Endothelial cell of umbilical vein (primary cell): ENCODE measurements at regions not wholly inside any gene's neighbourhood (a gene's known extent, or its start where the extent isn't known, plus 50 kb on each side); places are given as distances from the start of the nearest gene placed in this dataset.

ENCODE experiments used
- BruUV-seq: library from RNA; stranded (reverse); fragments of 400-500 nt; replicated peaks from 2 replicates; lab custom pipeline; 2021; lab: Mats Ljungman, UMichigan
- CTCF ChIA-PET: fragments of 300-600, 350-600 bp; sonication (Branson Sonifier 250); formaldehyde crosslinking; loops from one replicate; lab custom pipeline; 2021; ENCODE audit warnings: antibody characterized with exemption, inconsistent platforms; lab: Charles Lee
- POLR2A ChIA-PET: fragments of 300-600, 350-600 bp; sonication (Branson Sonifier 250); formaldehyde crosslinking; loops from one replicate; lab custom pipeline; 2021; ENCODE audit warnings: antibody characterized with exemption, inconsistent platforms; lab: Charles Lee
- DNase-seq: peaks from one replicate; pipeline ENCODE4 v3.0.0-alpha.2; 2011; ENCODE audit warnings: low read depth, low spot score
- FAIRE-seq: peaks from 2 replicates; lab custom pipeline; 2011; peaks lifted over from hg19 to GRCh38; lab: Jason Lieb, UNC
- H2AFZ ChIP-seq: 2 replicates; pipeline ENCODE4 v1.6.0; 2012; ENCODE audit warnings: low read depth, low read length, control low read depth, inconsistent platforms
- H3K27ac ChIP-seq: 2 replicates; pipeline ENCODE4 v1.5.1; 2011; ENCODE audit warnings: low read depth, mild to moderate bottlenecking, control low read depth, low read length, moderate library complexity; ENCODE audit not compliant: insufficient read depth
- H3K27me3 ChIP-seq, 2 experiments: 2 replicates each; pipeline versions ENCODE4 v1.6.0 to v1.6.1; 2011; ENCODE audit warnings: low read length in 2 of 2, mixed read lengths in 1 of 2; ENCODE audit not compliant: control insufficient read depth in 2 of 2, insufficient read depth in 2 of 2
- H3K36me3 ChIP-seq, 2 experiments: 2 replicates in 1 of 2; 3 replicates in 1 of 2; pipeline ENCODE4 v1.5.1; 2011; ENCODE audit warnings: low read length in 2 of 2, mild to moderate bottlenecking in 1 of 2, moderate library complexity in 1 of 2; ENCODE audit not compliant: control insufficient read depth in 2 of 2, insufficient read depth in 2 of 2; ENCODE audit errors: extremely low read depth in 1 of 2
- H3K4me1 ChIP-seq: 3 replicates; pipeline ENCODE4 v1.5.1; 2011; ENCODE audit warnings: mild to moderate bottlenecking, low read length; ENCODE audit not compliant: control insufficient read depth, insufficient read depth; ENCODE audit errors: extremely low read depth
- H3K4me2 ChIP-seq: 2 replicates; pipeline ENCODE4 v1.6.1; 2011; ENCODE audit warnings: low read length, control low read depth, mixed read lengths; ENCODE audit not compliant: insufficient read depth
- H3K4me3 ChIP-seq, 3 experiments: fragments of 200-600 bp in 1 of 3; sonication (generic), shearing (Covaris generic) in 1 of 3; replicated peaks in 1 of 3; 2 replicates each; pipeline ENCODE4 v1.5.1; 2011 to 2016; ENCODE audit warnings: control low read depth in 3 of 3, low read length in 3 of 3, mild to moderate bottlenecking in 2 of 3, inconsistent platforms in 1 of 3, low read depth in 1 of 3, moderate library complexity in 1 of 3; ENCODE audit not compliant: insufficient read depth in 1 of 3
- H3K79me2 ChIP-seq: 2 replicates; pipeline ENCODE4 v1.6.0; 2012; ENCODE audit warnings: low read length, inconsistent platforms; ENCODE audit not compliant: control insufficient read depth, insufficient read depth
- H3K9ac ChIP-seq: replicated peaks from 2 replicates; pipeline ENCODE3; 2011; ENCODE audit warnings: low read length, control low read depth; ENCODE audit not compliant: insufficient read depth; ENCODE audit errors: extremely low read depth
- H3K9me1 ChIP-seq: replicated peaks from 3 replicates; pipeline ENCODE4 v1.6.0; 2011; ENCODE audit warnings: mild to moderate bottlenecking, low read length; ENCODE audit not compliant: control insufficient read depth, insufficient read depth; ENCODE audit errors: extremely low read depth
- H3K9me3 ChIP-seq: replicated peaks from 2 replicates; pipeline ENCODE4 v1.5.1; 2012; ENCODE audit warnings: low read length, inconsistent platforms; ENCODE audit not compliant: control insufficient read depth, insufficient read depth
- H4K20me1 ChIP-seq: replicated peaks from 2 replicates; pipeline ENCODE3; 2011; ENCODE audit warnings: mild to moderate bottlenecking, low read length; ENCODE audit not compliant: control insufficient read depth, insufficient read depth; ENCODE audit errors: extremely low read depth
- CTCF ChIP-seq, 2 donors: IDR thresholded peaks; 1 replicate in 1 of 2; 2 replicates in 1 of 2; pipeline ENCODE4 v1.5.1; 2011; ENCODE audit warnings: low read length in 2 of 2, mild to moderate bottlenecking in 2 of 2, moderate library complexity in 2 of 2, control low read depth in 1 of 2, inconsistent platforms in 1 of 2, low read depth in 1 of 2; ENCODE audit not compliant: insufficient read depth in 1 of 2; ENCODE audit errors: extremely low read depth in 1 of 2
- EZH2 ChIP-seq: IDR thresholded peaks from 2 replicates; pipeline ENCODE4 v1.6.1; 2012; ENCODE audit warnings: borderline replicate concordance, low read depth, mild to moderate bottlenecking, moderate library complexity, low read length, inconsistent platforms; ENCODE audit not compliant: severe bottlenecking
- FOS ChIP-seq: IDR thresholded peaks from 2 replicates; pipeline ENCODE4 v1.6.1; 2011; ENCODE audit warnings: mild to moderate bottlenecking, low read length, moderate library complexity, borderline replicate concordance; ENCODE audit not compliant: insufficient read depth
- GATA2 ChIP-seq: IDR thresholded peaks from 2 replicates; pipeline ENCODE4 v1.7.0; 2011; ENCODE audit warnings: low read depth, mild to moderate bottlenecking, moderate library complexity, mixed read lengths, low read length; ENCODE audit not compliant: insufficient read length, insufficient read depth
- JUN ChIP-seq: IDR thresholded peaks from 2 replicates; pipeline ENCODE4 v1.6.1; 2011; ENCODE audit warnings: borderline replicate concordance, low read depth; ENCODE audit not compliant: insufficient read length, insufficient read depth
- MAX ChIP-seq: IDR thresholded peaks from 2 replicates; pipeline ENCODE4 v1.6.1; 2011; ENCODE audit not compliant: insufficient read depth, insufficient read length
- MYC ChIP-seq: IDR thresholded peaks from one replicate; pipeline ENCODE4 v1.6.1; 2011; ENCODE audit warnings: mild to moderate bottlenecking, low read depth, low read length
- POLR2A ChIP-seq: IDR thresholded peaks from 2 replicates; pipeline ENCODE4 v1.6.1; 2012; ENCODE audit warnings: low read depth, mild to moderate bottlenecking, control low read depth, low read length
- POLR2AphosphoS5 ChIP-seq: IDR thresholded peaks from 2 replicates; pipeline ENCODE4 v1.6.1; 2012; ENCODE audit warnings: low read depth, mild to moderate bottlenecking, control low read depth, low read length, moderate library complexity; ENCODE audit not compliant: insufficient read depth
- dilution Hi-C: fragments of 300-500 bp; cut with MboI; formaldehyde crosslinking; loops from one replicate; pipeline ENCODE4 v1.15.0; 2019; ENCODE audit warnings: low sequenced_read_pairs; ENCODE audit not compliant: extremely low pct_ligation_motif_present
- intact Hi-C: fragments of 100-400 bp; cut with micrococcal nuclease; formaldehyde crosslinking; loops from one replicate; pipeline ENCODE4 v1.10.0; 2022

DNA sequence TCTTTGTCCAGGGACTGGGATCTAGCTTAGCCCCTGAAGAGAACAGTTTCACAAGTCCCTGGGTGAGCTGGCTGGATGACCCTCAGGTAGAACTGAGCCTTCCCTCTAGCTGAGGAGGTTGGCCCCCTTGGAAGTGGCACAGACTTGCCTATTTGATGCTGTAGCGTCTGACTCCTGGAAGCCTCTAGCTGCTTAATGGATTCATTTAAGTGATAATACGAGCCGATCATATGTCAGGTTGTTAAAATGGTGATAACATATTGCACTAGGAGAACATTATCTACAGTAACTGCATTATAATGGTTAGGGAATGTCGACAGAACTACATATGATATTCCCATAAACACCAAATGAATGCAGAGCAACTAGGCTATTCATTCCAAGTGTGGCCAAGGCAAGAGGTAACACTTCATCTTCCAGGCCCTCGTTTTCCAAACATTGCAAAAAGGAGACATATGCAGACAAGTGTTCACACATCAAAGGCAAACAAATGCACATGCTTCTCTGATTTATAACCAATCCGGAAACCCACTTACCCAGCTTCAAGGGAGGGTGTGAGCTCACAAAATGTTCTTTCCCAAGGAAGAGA lies 340.1 kb upstream of the PLXNA2 start:
- POLR2A ChIA-PET: no interaction called here

More for the DNA sequence above, 340.1 kb upstream of the PLXNA2 start:
- Histone ChIP-seq H3K9me3 (no peaks in the 10 kb centered on the region), H2AFZ (no peak overlapping the region), H3K9ac (no peak overlapping the region), H3K4me3 (no peak overlapping the region), H3K4me1 (no peaks in the 10 kb centered on the region), H3K27me3 (no peaks in the 10 kb centered on the region), H3K9me1 (no peaks in the 10 kb centered on the region), H3K27ac (no peak overlapping the region), H3K79me2 (no peaks in the 10 kb centered on the region), H3K4me2 (no peak overlapping the region), H3K36me3 (no peaks in the 10 kb centered on the region), H4K20me1 (no peaks in the 10 kb centered on the region)
- dilution Hi-C loops (no loop called here), intact Hi-C loops (no loop called here)
- DNase-seq (no peak), FAIRE-seq (no peak)
- CTCF ChIA-PET: no interaction called here
- no TSS peak for BruUV-seq
- TF ChIP-seq MAX: no peak
- TF ChIP-seq EZH2: no peak
- no peak for TF ChIP-seq POLR2AphosphoS5
- TF ChIP-seq JUN: no peak
- TF ChIP-seq GATA2: no peak
- no peak for TF ChIP-seq POLR2A
- TF ChIP-seq FOS: no peak
- TF ChIP-seq MYC: no peak
- TF ChIP-seq CTCF (IDR thresholded peaks at IDR 0.05; ENCODE audit: extremely low read depth in 1 of 2, insufficient read depth in 1 of 2, low read depth in 1 of 2, low read length in 2 of 2): no peak
